Right lobe of liver (tissue), 4 donors: ENCODE measurements at regions not wholly inside any gene's neighbourhood (a gene's known extent, or its start where the extent isn't known, plus 50 kb on each side); places are given as distances from the start of the nearest gene placed in this dataset.

ENCODE experiments used
- CTCF ChIP-seq, 4 donors: fragments of 200-600 bp in 3 of 4; fragments of 450-650 bp in 1 of 4; IDR thresholded peaks; one replicate each; pipeline versions ENCODE4 v1.5.1 to v1.8.0; 2016 to 2022; ENCODE audit warnings: antibody characterized with exemption in 4 of 4, mild to moderate bottlenecking in 2 of 4
- POLR2A ChIP-seq: fragments of 450-650 bp; IDR thresholded peaks from one replicate; pipeline ENCODE4 v1.6.1; 2017; ENCODE audit warnings: antibody characterized with exemption, mild to moderate bottlenecking
- donor health status: DM: no; HTN: no; CAD: no.
- donor health status: DM: no; HTN: no; CAD: no.
- donor health status: DM: no; HTN: yes; CAD: no.

- TF ChIP-seq CTCF (IDR thresholded peaks at IDR 0.05) (no peak), POLR2A (no peak)
These were observed 207.6 kb downstream of the EMP1 start for GRCh38 chr12:13404111-13404628.
